ENCODE measurements at regions not wholly inside any gene's neighbourhood (a gene's known extent, or its start where the extent isn't known, plus 50 kb on each side); places are given as distances from the start of the nearest gene placed in this dataset.

- TF ChIP-seq CTCF (IDR thresholded peaks at IDR 0.05 in 8 of 11, conservative IDR thresholded peaks at IDR 0.05 in 3 of 11), result no peak
- TF ChIP-seq POLR2A (IDR thresholded peaks at IDR 0.05), result no peak
- TF ChIP-seq POLR2AphosphoS5 (IDR thresholded peaks at IDR 0.05), result no peak
These were observed 68.0 kb upstream of the CDCA7L start for GRCh38 chr7:22013711-22014110.

All from spleen (tissue), 7 donors.